K562 (cell line): ENCODE measurements at regions not wholly inside any gene's neighbourhood (a gene's known extent, or its start where the extent isn't known, plus 50 kb on each side); places are given as distances from the start of the nearest gene placed in this dataset.

Experiments
- ARID1B ChIP-seq: fragments of 450-650 bp; IDR thresholded peaks from 2 replicates; pipeline ENCODE4 v1.6.1; 2016; ENCODE audit warnings: antibody characterized with exemption, mild to moderate bottlenecking, inconsistent platforms
- ARID3A ChIP-seq: IDR thresholded peaks from 2 replicates; pipeline ENCODE4 v1.6.1; 2012; ENCODE audit warnings: low read depth, low read length, improper control_type of control experiment, borderline replicate concordance
- C11orf30 ChIP-seq: fragments of 450-650 bp; IDR thresholded peaks from 2 replicates; pipeline ENCODE4 v1.6.1; 2016; ENCODE audit warnings: low read depth, mild to moderate bottlenecking
- DACH1 ChIP-seq: fragments of 450-650 bp; IDR thresholded peaks from 2 replicates; pipeline ENCODE4 v1.6.1; 2018; ENCODE audit not compliant: partially characterized antibody
- FOXM1 ChIP-seq, 2 experiments: fragments of 450-650 bp in 1 of 2; sonication (generic) in 1 of 2; formaldehyde crosslinking in 1 of 2; IDR thresholded peaks; 2 replicates each; pipeline versions ENCODE4 v1.6.1 to v1.9.0; 2017 to 2022; ENCODE audit warnings: low read depth in 2 of 2, mild to moderate bottlenecking in 2 of 2, missing genetic modification reagents in 1 of 2, moderate library complexity in 1 of 2
- HNRNPUL1 ChIP-seq: fragments of 200-400 bp; formaldehyde crosslinking; IDR thresholded peaks from 2 replicates; pipeline ENCODE4 v1.6.1; 2017; ENCODE audit warnings: low read length
- MYNN ChIP-seq, 2 experiments: sonication (generic); formaldehyde crosslinking in 1 of 2; IDR thresholded peaks; 2 replicates each; pipeline versions ENCODE4 v1.5.0 to v1.6.1; 2016 to 2020; ENCODE audit warnings: antibody characterized with exemption in 1 of 2, missing genetic modification reagents in 1 of 2
- NBN ChIP-seq: fragments of 450-650 bp; IDR thresholded peaks from 2 replicates; pipeline ENCODE4 v1.6.1; 2016; ENCODE audit warnings: low read depth, mild to moderate bottlenecking
- NCOA2 ChIP-seq, 2 experiments: fragments of 450-650 bp; IDR thresholded peaks; 2 replicates each; pipeline ENCODE4 v1.6.1; 2018; ENCODE audit warnings: mild to moderate bottlenecking in 2 of 2, moderate library complexity in 1 of 2; ENCODE audit not compliant: partially characterized antibody in 2 of 2
- POLR2H ChIP-seq: IDR thresholded peaks from 2 replicates; pipeline ENCODE4 v1.6.1; 2016; ENCODE audit warnings: missing genetic modification characterization, low read depth, mild to moderate bottlenecking, control low read depth, missing compliant biosample characterization, moderate library complexity
- SNIP1 ChIP-seq: fragments of 450-650 bp; IDR thresholded peaks from 2 replicates; pipeline ENCODE4 v1.7.1; 2017; ENCODE audit warnings: low read depth, mild to moderate bottlenecking
- SRSF3 ChIP-seq: fragments of 200-400 bp; formaldehyde crosslinking; IDR thresholded peaks from 2 replicates; pipeline ENCODE4 v1.6.1; 2016; ENCODE audit warnings: mild to moderate bottlenecking, low read length, moderate library complexity; ENCODE audit not compliant: insufficient read depth
- ZBTB2 ChIP-seq: fragments of 450-650 bp; IDR thresholded peaks from 2 replicates; pipeline ENCODE4 v1.6.1; 2016; ENCODE audit warnings: antibody characterized with exemption
- ZBTB40 ChIP-seq, 2 experiments: fragments of 450-650 bp in 1 of 2; sonication (generic) in 1 of 2; formaldehyde crosslinking in 1 of 2; IDR thresholded peaks; 2 replicates each; pipeline versions ENCODE4 v1.7.1 to v1.9.0; 2016 to 2022; ENCODE audit warnings: inconsistent platforms in 1 of 2, mild to moderate bottlenecking in 1 of 2, missing genetic modification reagents in 1 of 2
- ZNF146 ChIP-seq: IDR thresholded peaks from one replicate; pipeline ENCODE4 v1.6.1; 2018; ENCODE audit warnings: missing compliant biosample characterization; ENCODE audit not compliant: unreplicated experiment

GRCh38 chr7:51376420-51377092 is 59.9 kb upstream of the COBL start (continued):
- TF ChIP-seq ZBTB40 (IDR thresholded peaks at IDR 0.05) (peak; percentile 56), ZBTB40 (CRISPR knock-in tag; IDR thresholded peaks at IDR 0.05) (no peak), ARID1B (peak; percentile 99), ARID3A (peak; percentile 99), FOXM1 (IDR thresholded peaks at IDR 0.05; ENCODE audit: low read depth) (peak; percentile 79), FOXM1 (CRISPR knock-in tag; IDR thresholded peaks at IDR 0.05; ENCODE audit: low read depth) (no peak), SRSF3 (no peak), NBN (peak; percentile 88; the same call in 1 of the 2 replicates), SNIP1 (no peak), NCOA2 (IDR thresholded peaks at IDR 0.05; ENCODE audit: partially characterized antibody in 2 of 2) (peak; percentile 28 to 43), HNRNPUL1 (no peak), MYNN (IDR thresholded peaks at IDR 0.05) (peak; percentile 80), MYNN (CRISPR knock-in tag; IDR thresholded peaks at IDR 0.05) (no peak), C11orf30 (peak; percentile 99), ZNF146 (CRISPR knock-in tag) (no peak), ZBTB2 (no peak; the same call in 1 of the 2 replicates), POLR2H (tag) (peak; percentile 94), DACH1 (peak; percentile 52)
